HEK293 (cell line): ENCODE measurements at regions not wholly inside any gene's neighbourhood (a gene's known extent, or its start where the extent isn't known, plus 50 kb on each side); places are given as distances from the start of the nearest gene placed in this dataset.

Experiments used
- CTCF ChIA-PET: fragments of 350-600 bp; formaldehyde crosslinking; extraction: SDS; loops from one replicate; lab custom pipeline; 2021; ENCODE audit warnings: antibody characterized with exemption; lab: Yijun Ruan, JAX
- POLR2A ChIA-PET: fragments of 300-600 bp; formaldehyde crosslinking; extraction: SDS; loops from one replicate; lab custom pipeline; 2020; ENCODE audit warnings: antibody characterized with exemption, inconsistent platforms; lab: Yijun Ruan, JAX
- H3K27ac ChIP-seq: fragments of 200-500 bp; sonication (Bioruptor generic); 2 replicates; pipeline ENCODE4 v1.5.1; 2014; ENCODE audit warnings: low read depth, low read length, control low read depth, inconsistent platforms; ENCODE audit errors: extremely low read depth
- H3K36me3 ChIP-seq, 2 experiments: fragments of 200-500 bp in 1 of 2; sonication (Bioruptor generic) in 1 of 2; 1 replicate in 1 of 2; 2 replicates in 1 of 2; pipeline ENCODE4 v1.5.1; 2014 to 2017; ENCODE audit warnings: inconsistent platforms in 2 of 2, low read length in 2 of 2; ENCODE audit not compliant: control insufficient read depth in 2 of 2, insufficient read depth in 1 of 2
- H3K4me1 ChIP-seq: fragments of 200-500 bp; sonication (Bioruptor generic); 2 replicates; pipeline ENCODE4 v1.5.1; 2014; ENCODE audit warnings: mild to moderate bottlenecking, low read length, inconsistent platforms; ENCODE audit not compliant: control insufficient read depth, insufficient read depth
- H3K4me3 ChIP-seq: 2 replicates; pipeline ENCODE4 v1.5.1; 2011; ENCODE audit warnings: low read depth, mild to moderate bottlenecking, control low read depth, low read length, moderate library complexity
- H3K9me3 ChIP-seq: fragments of 200-500 bp; sonication (Bioruptor generic); 2 replicates; pipeline ENCODE4 v1.5.1; 2014; ENCODE audit warnings: low read depth, low read length, inconsistent platforms; ENCODE audit not compliant: control insufficient read depth, insufficient read depth
- ATF2 ChIP-seq: fragments of 450-650 bp; formaldehyde crosslinking; IDR thresholded peaks from 2 replicates; pipeline ENCODE4 v1.5.1; 2016; ENCODE audit warnings: missing biosample characterization, missing genetic modification characterization, low read depth
- GLIS2 ChIP-seq: fragments of 450-650 bp; formaldehyde crosslinking; IDR thresholded peaks from 2 replicates; pipeline ENCODE4 v1.5.1; 2016; ENCODE audit warnings: missing biosample characterization, missing genetic modification characterization
- KLF10 ChIP-seq: fragments of 450-650 bp; IDR thresholded peaks from 2 replicates; pipeline ENCODE4 v1.5.1; 2018; ENCODE audit warnings: missing biosample characterization, mild to moderate bottlenecking, missing genetic modification characterization
- KLF17 ChIP-seq: fragments of 450-650 bp; formaldehyde crosslinking; IDR thresholded peaks from 2 replicates; pipeline ENCODE4 v1.5.1; 2016; ENCODE audit warnings: missing biosample characterization, missing genetic modification characterization
- KLF7 ChIP-seq: fragments of 450-650 bp; formaldehyde crosslinking; IDR thresholded peaks from 2 replicates; pipeline ENCODE4 v1.5.1; 2016; ENCODE audit warnings: missing biosample characterization, missing genetic modification characterization, borderline replicate concordance
- OSR2 ChIP-seq: fragments of 450-650 bp; formaldehyde crosslinking; IDR thresholded peaks from 2 replicates; pipeline ENCODE4 v1.5.1; 2016; ENCODE audit warnings: missing biosample characterization, missing genetic modification characterization
- PBX3 ChIP-seq: sonication (generic); formaldehyde crosslinking; IDR thresholded peaks from 2 replicates; pipeline ENCODE4 v1.8.1; 2022; ENCODE audit warnings: mild to moderate bottlenecking, moderate library complexity, missing genetic modification reagents
- RBAK ChIP-seq: fragments of 450-650 bp; formaldehyde crosslinking; IDR thresholded peaks from 2 replicates; pipeline ENCODE4 v1.5.1; 2016; ENCODE audit warnings: missing biosample characterization, missing genetic modification characterization
- SCRT1 ChIP-seq: fragments of 450-650 bp; formaldehyde crosslinking; IDR thresholded peaks from 2 replicates; pipeline ENCODE4 v1.5.1; 2016; ENCODE audit warnings: missing biosample characterization, missing genetic modification characterization, borderline replicate concordance
- SP3 ChIP-seq: fragments of 450-650 bp; formaldehyde crosslinking; IDR thresholded peaks from 2 replicates; pipeline ENCODE4 v1.5.1; 2016; ENCODE audit warnings: missing biosample characterization, missing genetic modification characterization
- ZBTB44 ChIP-seq: fragments of 450-650 bp; IDR thresholded peaks from 2 replicates; pipeline ENCODE4 v1.5.1; 2018; ENCODE audit warnings: missing biosample characterization, mild to moderate bottlenecking, missing genetic modification characterization
- ZBTB6 ChIP-seq: fragments of 450-650 bp; formaldehyde crosslinking; IDR thresholded peaks from 2 replicates; pipeline ENCODE4 v1.5.1; 2017; ENCODE audit warnings: missing biosample characterization, missing genetic modification characterization
- ZFHX2 ChIP-seq: fragments of 450-650 bp; formaldehyde crosslinking; conservative IDR thresholded peaks from 2 replicates; pipeline ENCODE4 v1.5.1; 2016; ENCODE audit warnings: missing biosample characterization, missing genetic modification characterization
- ZNF174 ChIP-seq: fragments of 450-650 bp; formaldehyde crosslinking; IDR thresholded peaks from 2 replicates; pipeline ENCODE4 v1.5.0; 2017; ENCODE audit warnings: missing biosample characterization, mild to moderate bottlenecking, missing genetic modification characterization
- ZNF18 ChIP-seq: fragments of 450-650 bp; formaldehyde crosslinking; IDR thresholded peaks from 2 replicates; pipeline ENCODE4 v1.5.1; 2016; ENCODE audit warnings: missing biosample characterization, missing genetic modification characterization
- ZNF266 ChIP-seq: fragments of 450-650 bp; formaldehyde crosslinking; IDR thresholded peaks from 2 replicates; pipeline ENCODE4 v1.5.1; 2016; ENCODE audit warnings: missing biosample characterization, missing genetic modification characterization, low read depth
- ZNF324 ChIP-seq: fragments of 450-650 bp; formaldehyde crosslinking; IDR thresholded peaks from 2 replicates; pipeline ENCODE4 v1.5.1; 2016; ENCODE audit warnings: missing biosample characterization, missing genetic modification characterization
- ZNF394 ChIP-seq: fragments of 450-650 bp; formaldehyde crosslinking; IDR thresholded peaks from 2 replicates; pipeline ENCODE4 v1.5.1; 2016; ENCODE audit warnings: missing biosample characterization, missing genetic modification characterization, mild to moderate bottlenecking, moderate library complexity, borderline replicate concordance
- ZNF529 ChIP-seq: fragments of 450-650 bp; formaldehyde crosslinking; IDR thresholded peaks from 2 replicates; pipeline ENCODE4 v1.5.1; 2017; ENCODE audit warnings: missing genetic modification characterization, missing biosample characterization; ENCODE audit not compliant: insufficient replicate concordance
- ZNF785 ChIP-seq: fragments of 450-650 bp; formaldehyde crosslinking; IDR thresholded peaks from 2 replicates; pipeline ENCODE4 v1.5.1; 2016; ENCODE audit warnings: missing biosample characterization, missing genetic modification characterization
- ZNF792 ChIP-seq: fragments of 450-650 bp; formaldehyde crosslinking; IDR thresholded peaks from 2 replicates; pipeline ENCODE4 v1.5.1; 2016; ENCODE audit warnings: missing biosample characterization, missing genetic modification characterization

- ChIA-PET CTCF (no interaction called here), POLR2A (no interaction called here)
- Histone ChIP-seq H3K4me3 (no peak overlapping the region), H3K27ac (no peak overlapping the region), H3K36me3 (no peaks in the 10 kb centered on the region), H3K9me3 (no peaks in the 10 kb centered on the region), H3K4me1 (no peaks in the 10 kb centered on the region)
- TF ChIP-seq ZNF266 (no peak), GLIS2 (no peak), ZNF785 (tag by site-specific recombination) (no peak), ZNF18 (tag by site-specific recombination) (no peak), KLF17 (tag by site-specific recombination) (no peak)
Observed at GRCh38 chr16:60922920-60923319, 1113.3 kb downstream of the CDH8 start.

GRCh38 chr16:60914334-60914733 is 1121.9 kb downstream of the CDH8 start:
- no peaks in the 10 kb centered on the region for H3K36me3 ChIP-seq
- H3K27ac ChIP-seq, result no peak overlapping the region
- H3K4me3 ChIP-seq, result no peak overlapping the region
- TF ChIP-seq ZBTB6, result no peak
- no peak for TF ChIP-seq ZNF529 (tag by site-specific recombination)
- no peak for TF ChIP-seq PBX3 (CRISPR knock-in tag)
- no peak for TF ChIP-seq ZFHX2 (tag by site-specific recombination)
- TF ChIP-seq RBAK, result no peak
- TF ChIP-seq SCRT1 (tag by site-specific recombination), result no peak
- TF ChIP-seq ZNF394 (tag by site-specific recombination), result no peak
- TF ChIP-seq SP3 (tag by site-specific recombination), result no peak
- no peak for TF ChIP-seq KLF7 (tag by site-specific recombination)
- TF ChIP-seq ATF2 (tag by site-specific recombination), result no peak
- no peak for TF ChIP-seq ZNF174 (tag by site-specific recombination)
- no peak for TF ChIP-seq ZNF324 (tag by site-specific recombination)
- TF ChIP-seq KLF10, result no peak
- no peak for TF ChIP-seq OSR2 (tag by site-specific recombination)
- TF ChIP-seq ZNF792 (tag by site-specific recombination), result no peak
- TF ChIP-seq ZBTB44 (tag by site-specific recombination), result no peak
- TF ChIP-seq, all 188 proteins: peak for 0
- ChIA-PET CTCF (no interaction called here), POLR2A (no interaction called here)
- no peaks in the 10 kb centered on the region for H3K4me1 ChIP-seq
- no peaks in the 10 kb centered on the region for H3K9me3 ChIP-seq
